CD4-positive, alpha-beta T cell treated with Interleukin-4 for 4 hours (primary cell): ENCODE measurements at regions not wholly inside any gene's neighbourhood (a gene's known extent, or its start where the extent isn't known, plus 50 kb on each side); places are given as distances from the start of the nearest gene placed in this dataset.

ENCODE experiments used
- DNase-seq: peaks from one replicate; pipeline ENCODE4 v3.0.0-alpha.2; 2020

- no peak for DNase-seq
These were observed 186.5 kb upstream of the LINGO1 start for GRCh38 chr15:77819048-77819850.

- no peak for DNase-seq
These were observed 185.9 kb upstream of the LINGO1 start for GRCh38 chr15:77818484-77819047.

GRCh38 chr15:77817434-77817833 lies 184.7 kb upstream of the LINGO1 start:
- DNase-seq = no peak

- no peak for DNase-seq
These were observed 184.3 kb upstream of the LINGO1 start for GRCh38 chr15:77816983-77817382.

- no peak for DNase-seq
These were observed 182.3 kb upstream of the LINGO1 start for GRCh38 chr15:77815015-77815414.

- DNase-seq = no peak
These were observed 180.0 kb upstream of the LINGO1 start for GRCh38 chr15:77812664-77813063.

- no peak for DNase-seq
These were observed 178.6 kb upstream of the LINGO1 start for GRCh38 chr15:77811270-77811669.

- no peak for DNase-seq
These were observed 177.4 kb upstream of the LINGO1 start for GRCh38 chr15:77810130-77810571.

GRCh38 chr15:77808581-77809177 lies 176.0 kb upstream of the LINGO1 start:
- DNase-seq = no peak

GRCh38 chr15:77808075-77808474 lies 175.4 kb upstream of the LINGO1 start:
- no peak for DNase-seq

- DNase-seq = no peak
These were observed 174.9 kb upstream of the LINGO1 start for GRCh38 chr15:77807611-77808010.

- DNase-seq = no peak
These were observed 174.4 kb upstream of the LINGO1 start for GRCh38 chr15:77807115-77807514.

GRCh38 chr15:77804210-77804609 lies 171.5 kb upstream of the LINGO1 start:
- DNase-seq = no peak

- no peak for DNase-seq
These were observed 170.8 kb upstream of the LINGO1 start for GRCh38 chr15:77803487-77803886.

- no peak for DNase-seq
These were observed 167.6 kb upstream of the LINGO1 start for GRCh38 chr15:77800305-77800704.

- DNase-seq = no peak
These were observed 166.1 kb upstream of the LINGO1 start for GRCh38 chr15:77798847-77799246.

- no peak for DNase-seq
These were observed 165.6 kb upstream of the LINGO1 start for GRCh38 chr15:77798151-77798835.

GRCh38 chr15:77797270-77797669 lies 164.6 kb upstream of the LINGO1 start:
- no peak for DNase-seq

- no peak for DNase-seq
These were observed 163.5 kb upstream of the LINGO1 start for GRCh38 chr15:77796046-77796729.

GRCh38 chr15:77795446-77795845 lies 162.7 kb upstream of the LINGO1 start:
- DNase-seq = no peak

- no peak for DNase-seq
These were observed 159.2 kb upstream of the LINGO1 start for GRCh38 chr15:77791941-77792340.

- DNase-seq = no peak
These were observed 157.8 kb upstream of the LINGO1 start for GRCh38 chr15:77790481-77790880.

GRCh38 chr15:77786956-77787355 lies 154.2 kb upstream of the LINGO1 start:
- DNase-seq = no peak
